ENCODE measurements at regions not wholly inside any gene's neighbourhood (a gene's known extent, or its start where the extent isn't known, plus 50 kb on each side); places are given as distances from the start of the nearest gene placed in this dataset.
"Not testable (repeated sequence)": the region's sequence is repeated elsewhere in the genome, so short reads cannot be mapped to it uniquely, and the experiment has no call there.

DNA sequence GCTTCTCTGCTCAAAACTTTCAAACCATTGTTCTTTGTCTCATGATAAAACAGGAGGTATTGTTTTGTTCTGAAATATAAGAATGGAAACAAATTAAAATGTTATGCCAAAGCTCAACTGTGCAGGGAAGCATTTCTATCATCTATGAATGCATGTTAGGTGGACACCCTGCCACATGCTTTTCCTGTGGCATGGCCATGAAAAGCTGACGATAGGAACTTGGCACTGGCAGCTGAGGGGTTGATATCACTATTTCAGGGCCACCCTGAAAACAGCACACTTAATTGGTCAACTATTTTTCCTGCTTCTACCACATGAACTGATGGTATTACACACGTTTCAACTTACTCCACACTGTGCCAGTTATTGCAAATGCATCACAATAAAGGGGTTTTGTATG is 157.3 kb downstream of the MREG start:
- BruUV-seq (replicated peaks) = no TSS peak
- POLR2A ChIA-PET (ENCODE audit: unreplicated experiment) = no interaction called here
- ATAC-seq = no peak

DNA sequence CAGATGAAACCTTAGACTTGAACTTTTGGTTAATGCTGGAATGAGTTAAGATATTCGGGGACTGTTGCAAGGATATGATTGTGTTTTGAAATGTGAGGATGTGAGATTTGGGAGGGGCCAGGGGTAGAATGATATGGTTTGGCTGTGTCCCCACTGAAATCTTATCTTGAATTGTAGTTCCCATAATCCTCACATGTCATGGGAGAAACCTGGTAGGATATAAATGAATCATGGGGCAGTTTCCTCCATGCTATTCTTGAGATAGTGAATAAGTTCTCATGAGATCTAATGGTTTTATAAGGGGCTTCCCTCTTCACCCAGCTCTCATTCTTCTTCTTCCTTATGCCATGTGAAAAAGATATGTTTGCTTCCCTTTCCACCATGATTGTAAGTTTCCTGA is 158.0 kb downstream of the MREG start:
- H4K20me1 ChIP-seq (ENCODE audit: low read length); CTCF ChIA-PET; H3K27ac ChIP-seq (ENCODE audit: low read length); ATAC-seq; H3K4me3 ChIP-seq (ENCODE audit: low read length); H3F3A ChIP-seq (ENCODE audit: low read length, unreplicated experiment); H3K4me2 ChIP-seq (ENCODE audit: low read length); H3K9me2 ChIP-seq (replicated peaks; ENCODE audit: low read length); H3K27me3 ChIP-seq (ENCODE audit: low read length); H3K9ac ChIP-seq (ENCODE audit: low read length); H3K36me3 ChIP-seq (ENCODE audit: low read depth, low read length); DNase-seq; H3K79me2 ChIP-seq (ENCODE audit: low read length); intact Hi-C loops (cut with micrococcal nuclease); H2AFZ ChIP-seq (ENCODE audit: low read length); POLR2A ChIA-PET (ENCODE audit: unreplicated experiment); BruUV-seq (replicated peaks); H3K9me3 ChIP-seq (ENCODE audit: low read length): not testable (repeated sequence)
- H3K4me1 ChIP-seq (ENCODE audit: insufficient read depth, low read length) = peaks cover 13% of the 10 kb centered on the region

More for the DNA sequence above, 157.3 kb downstream of the MREG start:
- H3K36me3 ChIP-seq (ENCODE audit: low read depth, low read length) = no peaks in the 10 kb centered on the region
- no peaks in the 10 kb centered on the region for H3K9me3 ChIP-seq (ENCODE audit: low read length)
- TF ChIP-seq EZH2phosphoT487 (IDR thresholded peaks at IDR 0.05; ENCODE audit: borderline replicate concordance, low read length) (no peak), EZH2 (IDR thresholded peaks at IDR 0.05; ENCODE audit: low read length, unreplicated experiment) (no peak), CTCF (conservative IDR thresholded peaks at IDR 0.05; ENCODE audit: low read depth, low read length) (no peak)
- no peak overlapping the region for H3K4me3 ChIP-seq (ENCODE audit: low read length)
- no peaks in the 10 kb centered on the region for H3K79me2 ChIP-seq (ENCODE audit: low read length)
- CTCF ChIA-PET = no interaction called here
- no peaks in the 10 kb centered on the region for H3K27me3 ChIP-seq (ENCODE audit: low read length)
- no peaks in the 10 kb centered on the region for H4K20me1 ChIP-seq (ENCODE audit: low read length)
- no peaks in the 10 kb centered on the region for H3F3A ChIP-seq (ENCODE audit: low read length, unreplicated experiment)
- no peak overlapping the region for H3K9ac ChIP-seq (ENCODE audit: low read length)
- no peak overlapping the region for H3K4me2 ChIP-seq (ENCODE audit: low read length)
- H3K9me2 ChIP-seq (replicated peaks; ENCODE audit: low read length) = no peaks in the 10 kb centered on the region
- peaks cover 6% of the 10 kb centered on the region for H3K4me1 ChIP-seq (ENCODE audit: insufficient read depth, low read length)
- H2AFZ ChIP-seq (ENCODE audit: low read length) = no peak overlapping the region
- H3K27ac ChIP-seq (ENCODE audit: low read length) = no peak overlapping the region
- intact Hi-C loops (cut with micrococcal nuclease) = no loop called here
- no peak for DNase-seq

GRCh38 chr2:215854008-215854407 is 159.3 kb downstream of the MREG start:
- no peak overlapping the region for H3K27ac ChIP-seq (ENCODE audit: low read length)
- intact Hi-C loops (cut with micrococcal nuclease) = no loop called here
- no peaks in the 10 kb centered on the region for H3K36me3 ChIP-seq (ENCODE audit: low read depth, low read length)
- CTCF ChIA-PET = no interaction called here
- POLR2A ChIA-PET (ENCODE audit: unreplicated experiment) = no interaction called here
- DNase-seq (no peak), ATAC-seq (no peak)
- no peak for TF ChIP-seq EZH2 (IDR thresholded peaks at IDR 0.05; ENCODE audit: low read length, unreplicated experiment)
- TF ChIP-seq CTCF (conservative IDR thresholded peaks at IDR 0.05; ENCODE audit: low read depth, low read length) = no peak
- no peak for TF ChIP-seq EZH2phosphoT487 (IDR thresholded peaks at IDR 0.05; ENCODE audit: borderline replicate concordance, low read length)
- H3F3A ChIP-seq (ENCODE audit: low read length, unreplicated experiment) = no peaks in the 10 kb centered on the region
- no peak overlapping the region for H3K4me2 ChIP-seq (ENCODE audit: low read length)
- no TSS peak for BruUV-seq (replicated peaks)
- H3K27me3 ChIP-seq (ENCODE audit: low read length) = no peaks in the 10 kb centered on the region
- no peak overlapping the region for H3K4me3 ChIP-seq (ENCODE audit: low read length)
- H3K4me1 ChIP-seq (ENCODE audit: insufficient read depth, low read length) = peaks cover 13% of the 10 kb centered on the region
- no peaks in the 10 kb centered on the region for H3K9me2 ChIP-seq (replicated peaks; ENCODE audit: low read length)
- no peaks in the 10 kb centered on the region for H3K79me2 ChIP-seq (ENCODE audit: low read length)
- H4K20me1 ChIP-seq (ENCODE audit: low read length) = no peaks in the 10 kb centered on the region
- no peak overlapping the region for H3K9ac ChIP-seq (ENCODE audit: low read length)
- no peaks in the 10 kb centered on the region for H3K9me3 ChIP-seq (ENCODE audit: low read length)
- no peak overlapping the region for H2AFZ ChIP-seq (ENCODE audit: low read length)
